Brain pericyte (primary cell): ENCODE measurements at regions not wholly inside any gene's neighbourhood (a gene's known extent, or its start where the extent isn't known, plus 50 kb on each side); places are given as distances from the start of the nearest gene placed in this dataset.
"Not testable (repeated sequence)": the region's sequence is repeated elsewhere in the genome, so short reads cannot be mapped to it uniquely, and the experiment has no call there.

ENCODE experiments used
- DNase-seq: peaks from one replicate; pipeline ENCODE4 v3.0.0-alpha.2; 2012; ENCODE audit warnings: low read depth, low spot score

DNA sequence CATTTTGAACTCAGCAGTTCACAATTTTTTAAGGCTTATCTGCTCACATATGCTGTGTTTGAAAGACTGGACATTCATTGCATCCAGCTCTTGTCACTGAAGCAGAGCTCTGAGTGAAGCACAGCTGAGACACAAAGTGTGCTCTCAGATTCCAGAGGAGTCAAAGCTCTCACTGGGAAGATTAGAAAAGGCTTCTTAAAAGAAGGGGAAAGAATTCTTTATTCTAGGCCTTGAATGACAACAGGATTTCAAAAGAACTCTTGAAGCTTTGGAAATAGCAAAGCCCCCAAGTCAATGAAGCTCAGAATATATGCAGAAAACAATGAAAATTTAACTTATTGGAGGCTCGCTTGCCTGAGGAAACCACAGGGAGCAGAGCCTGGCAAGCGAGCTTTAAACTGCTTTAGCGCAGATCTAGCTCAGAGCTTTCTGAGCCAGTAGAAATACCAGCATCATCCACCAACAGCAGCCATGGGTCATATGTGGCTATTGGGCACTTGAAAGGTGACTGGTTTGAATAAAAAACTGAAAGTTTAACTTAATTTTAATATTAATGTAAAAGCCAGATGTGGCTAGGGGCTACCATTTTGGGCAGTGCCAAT is 369.7 kb downstream of the OSR1 start:
- no peak for DNase-seq

DNA sequence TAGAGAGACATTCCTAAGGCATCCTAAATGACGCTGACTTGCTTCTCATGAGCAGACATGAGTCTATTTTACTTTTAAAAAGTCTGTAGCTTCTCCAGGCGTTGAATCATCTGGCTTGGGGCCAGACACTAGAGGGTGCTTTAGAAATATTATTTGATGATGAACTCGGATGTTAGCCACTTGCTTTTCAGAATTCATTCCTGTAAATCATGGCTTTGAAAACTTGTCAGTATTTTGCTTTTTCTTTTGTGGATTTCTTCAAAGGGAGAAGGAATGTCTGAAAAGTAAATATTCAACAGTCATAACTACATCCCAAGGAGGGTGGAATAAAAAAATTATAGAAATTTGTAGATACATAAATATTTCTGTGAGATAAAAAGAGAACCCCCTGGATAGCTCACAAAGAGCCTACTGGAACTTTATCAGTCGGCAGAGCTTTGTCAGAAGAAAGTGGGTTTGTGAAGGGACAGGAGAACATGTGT is 370.8 kb downstream of the OSR1 start:
- peak; percentile 82 for DNase-seq

DNA sequence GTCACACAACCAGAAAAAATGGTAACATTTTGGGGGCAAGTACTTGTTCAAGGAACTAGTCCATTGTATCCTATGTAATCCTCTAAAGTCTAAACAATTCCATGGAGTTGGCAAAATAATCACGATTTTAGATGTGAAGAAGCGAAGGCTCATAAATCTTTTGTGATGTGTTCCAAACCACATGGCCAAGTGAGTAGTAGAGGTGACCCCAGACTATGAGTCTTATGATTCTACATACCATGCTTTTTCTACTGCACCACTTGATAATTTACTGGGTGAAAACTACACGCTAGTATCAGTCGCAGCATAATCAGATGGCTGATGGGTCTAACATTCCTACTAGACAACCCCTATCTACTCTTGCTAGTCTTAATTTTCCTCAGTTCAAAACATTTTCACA is 371.4 kb downstream of the OSR1 start:
- no peak for DNase-seq

DNA sequence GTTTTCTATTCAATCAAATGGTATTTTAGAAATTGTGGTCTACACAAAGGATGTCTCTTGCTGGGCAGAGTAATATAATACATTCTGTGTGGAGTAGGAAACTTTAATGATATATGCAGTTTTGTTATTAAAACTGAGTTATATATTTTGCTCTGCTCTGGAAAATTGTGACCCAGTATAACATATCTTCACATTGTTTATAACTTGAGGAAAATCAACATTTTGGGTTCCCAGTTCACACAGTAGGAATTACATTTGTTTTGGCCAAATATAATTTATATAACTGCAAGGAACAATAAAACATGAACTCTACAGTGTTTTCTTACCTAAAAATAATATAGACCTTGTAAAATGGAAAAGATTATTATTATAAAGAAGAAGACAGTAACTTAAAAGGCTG is 372.4 kb downstream of the OSR1 start:
- DNase-seq = peak; percentile 66

DNA sequence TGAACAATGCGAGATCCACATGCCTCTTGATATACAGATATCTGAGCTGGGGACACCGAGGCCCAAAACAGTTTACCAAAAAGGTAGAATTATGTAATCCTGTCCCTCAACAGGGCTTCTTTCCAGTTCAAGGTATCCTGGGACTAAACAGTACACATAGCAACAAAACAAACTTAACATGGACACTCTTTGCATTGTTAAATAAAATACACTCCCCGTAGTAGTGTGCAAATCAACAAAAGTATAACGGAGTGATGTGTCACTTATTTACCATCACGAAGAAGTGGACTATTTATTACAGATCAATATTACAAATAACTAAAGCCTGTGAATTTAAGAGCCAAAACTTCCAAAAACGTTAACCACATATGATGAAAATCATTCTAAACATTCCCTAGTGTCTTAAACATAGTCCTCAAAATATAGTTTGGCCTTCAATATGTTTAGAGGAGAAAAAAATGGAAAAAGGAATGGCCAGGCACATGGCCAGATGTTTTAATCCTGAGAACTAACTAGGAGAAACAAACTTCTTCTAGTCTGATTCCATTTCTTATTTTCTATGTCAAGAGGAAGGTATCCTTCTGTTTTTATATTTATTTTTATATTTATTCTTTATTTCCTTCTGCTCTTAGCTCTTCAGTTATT is 377.5 kb downstream of the OSR1 start:
- DNase-seq = no peak

- DNase-seq = no peak
These were observed 378.2 kb downstream of the OSR1 start for GRCh38 chr2:18980104-18980785.

DNA sequence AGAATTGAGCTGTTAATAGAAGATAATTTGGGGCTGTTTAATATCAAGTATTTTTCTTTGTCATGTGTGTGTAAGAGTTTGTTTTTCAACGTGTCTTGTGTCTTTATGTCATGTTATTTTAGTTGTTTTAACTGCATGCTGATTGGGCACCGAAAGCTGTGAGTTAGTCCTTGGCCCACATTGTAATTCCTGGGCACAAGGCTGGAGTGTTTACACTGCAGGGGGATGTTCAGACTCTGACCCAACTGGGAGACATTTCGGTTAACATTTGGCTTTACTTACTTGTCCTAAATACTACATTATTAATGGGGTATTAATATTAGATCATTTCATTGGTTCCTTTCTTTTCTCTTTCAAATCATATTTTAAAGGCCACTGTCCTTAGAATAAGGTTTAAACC is 381.0 kb downstream of the OSR1 start:
- no peak for DNase-seq

GRCh38 chr2:18976168-18976961 is 382.1 kb downstream of the OSR1 start:
- DNase-seq = no peak

DNA sequence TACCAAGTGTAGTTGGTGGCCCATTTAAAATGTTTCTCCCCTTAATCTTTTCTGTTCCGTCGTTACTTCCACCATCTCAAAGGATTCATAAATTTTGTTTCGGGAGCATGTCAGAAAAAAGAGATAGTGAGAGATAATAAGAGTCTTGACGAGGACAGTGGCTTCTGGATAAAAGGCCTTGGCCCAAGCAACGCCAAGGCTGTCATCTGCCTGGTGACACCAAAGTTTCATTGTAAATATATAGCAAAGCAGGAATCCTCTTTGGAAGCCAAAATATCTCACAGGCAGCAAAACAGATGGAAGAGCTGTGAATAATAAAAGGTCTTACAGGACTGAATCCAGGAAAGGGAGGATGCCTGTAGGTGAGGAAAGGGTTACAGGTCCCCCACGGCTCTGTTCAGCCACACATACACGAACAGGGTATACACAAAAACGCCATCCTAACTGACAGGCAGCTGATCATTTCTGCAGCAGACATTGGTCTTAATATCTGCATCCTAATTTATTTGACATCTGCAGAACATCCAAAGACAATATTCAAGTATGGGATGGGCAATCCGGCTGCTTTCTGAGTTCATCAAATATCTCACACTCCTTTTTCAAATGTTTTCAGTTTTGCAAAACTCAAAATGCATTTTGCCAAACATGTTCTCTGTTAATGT is 382.8 kb downstream of the OSR1 start:
- no peak for DNase-seq

DNA sequence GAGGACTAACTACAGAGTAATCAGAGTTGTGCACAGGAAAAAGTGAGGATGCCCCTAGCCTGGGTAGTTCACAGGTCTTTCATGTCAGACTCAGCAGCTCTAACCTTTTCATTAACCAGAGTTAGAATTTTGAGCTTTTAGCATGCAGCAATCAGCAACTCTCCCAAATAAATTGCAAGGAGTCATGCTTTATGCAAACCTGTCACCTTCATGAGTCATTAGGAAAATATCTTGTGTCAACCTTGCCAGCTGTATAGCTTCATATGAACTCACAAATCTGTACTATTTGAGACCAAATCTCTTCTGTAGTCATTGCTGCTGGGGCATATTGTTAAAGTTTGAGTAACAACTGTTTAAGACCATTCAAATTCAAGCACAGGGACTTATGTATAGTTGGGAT is 382.3 kb upstream of the NT5C1B start:
- DNase-seq = no peak

DNA sequence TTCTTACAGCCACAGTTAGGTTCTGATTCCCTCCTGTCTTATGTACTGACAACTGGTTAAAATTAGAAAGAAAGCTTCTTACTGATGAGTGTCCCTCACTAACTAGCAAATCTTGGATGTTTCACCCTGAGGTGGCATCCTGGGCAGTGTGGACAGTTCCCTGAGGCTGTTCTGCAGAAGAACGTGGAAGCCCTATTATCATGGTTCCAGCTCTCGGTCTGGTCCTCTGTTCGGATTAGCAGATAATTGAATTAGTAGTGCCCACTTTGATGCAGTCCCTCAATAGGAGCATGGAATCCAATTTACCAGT is 381.7 kb upstream of the NT5C1B start:
- DNase-seq = no peak

DNA sequence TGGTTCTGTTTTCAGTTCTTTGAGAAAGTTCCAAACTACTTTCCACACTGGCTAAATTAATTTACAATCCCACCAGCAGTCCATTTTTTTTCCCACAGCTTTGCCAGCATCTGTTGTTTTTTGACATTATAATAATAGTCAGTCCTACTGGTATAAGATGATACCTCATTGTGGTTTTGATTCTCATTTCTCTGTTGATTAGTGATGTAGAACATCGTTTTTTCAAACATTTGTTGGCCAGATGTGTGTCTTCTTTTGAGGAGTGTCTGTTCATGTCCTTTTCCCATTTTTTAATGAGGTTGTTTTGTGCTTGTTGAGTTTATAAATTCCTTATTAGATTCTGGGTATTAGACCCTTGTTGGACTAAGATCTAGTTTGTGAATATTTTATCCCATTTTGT is 376.8 kb upstream of the NT5C1B start:
- no peak for DNase-seq

DNA sequence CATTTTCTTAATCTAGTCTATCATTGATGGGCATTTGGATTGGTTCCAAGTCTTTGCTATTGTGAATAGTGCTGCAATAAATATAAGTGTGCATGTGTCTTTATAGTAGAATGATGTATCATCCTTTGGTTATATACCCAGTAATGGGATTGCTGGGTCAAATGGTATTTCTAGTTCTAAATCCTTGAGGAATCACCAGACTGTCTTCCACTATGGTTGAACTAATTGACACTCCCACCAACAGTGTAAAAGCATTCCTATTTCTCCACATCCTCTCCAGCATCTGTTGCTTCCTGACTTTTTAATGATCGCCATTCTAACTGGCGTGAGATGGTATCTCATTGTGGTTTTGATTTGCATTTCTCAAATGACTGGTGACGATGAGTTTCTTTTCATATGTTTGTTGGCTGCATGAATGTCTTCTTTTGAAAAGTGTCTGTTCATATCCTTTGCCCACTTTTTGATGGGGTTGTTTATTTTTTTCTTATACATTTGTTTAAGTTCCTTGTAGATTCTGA is 374.4 kb upstream of the NT5C1B start:
- not testable (repeated sequence) for DNase-seq

GRCh38 chr2:18961991-18962421 is 372.6 kb upstream of the NT5C1B start:
- DNase-seq = no peak

GRCh38 chr2:18959952-18960717 is 370.8 kb upstream of the NT5C1B start:
- DNase-seq = no peak

- no peak for DNase-seq
These were observed 369.8 kb upstream of the NT5C1B start for GRCh38 chr2:18959200-18959599.

DNA sequence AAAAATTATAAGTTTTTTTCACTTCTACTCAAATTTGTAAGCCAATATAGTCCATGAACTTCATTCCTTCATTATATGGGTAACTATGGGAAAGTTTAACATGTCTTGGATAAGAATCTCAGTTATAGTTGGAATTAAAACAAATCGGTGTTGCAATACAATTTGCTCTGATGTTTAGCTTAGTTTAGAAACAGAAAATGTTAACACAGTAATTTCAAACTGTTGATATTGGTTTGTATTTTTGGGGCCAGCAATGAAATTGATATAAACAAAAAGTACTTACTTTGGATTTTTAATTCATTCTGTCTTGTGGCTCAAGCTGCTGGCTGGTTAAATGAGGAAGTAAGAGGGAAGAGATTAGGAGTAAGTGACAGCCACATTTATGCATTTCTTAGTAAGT is 368.5 kb upstream of the NT5C1B start:
- no peak for DNase-seq

GRCh38 chr2:18950361-18950851 is 361.0 kb upstream of the NT5C1B start:
- DNase-seq = peak; percentile 18

- DNase-seq = no peak
These were observed 360.5 kb upstream of the NT5C1B start for GRCh38 chr2:18949871-18950270.

GRCh38 chr2:18940184-18940583 is 350.8 kb upstream of the NT5C1B start:
- no peak for DNase-seq

GRCh38 chr2:18939740-18940139 is 350.4 kb upstream of the NT5C1B start:
- not testable (repeated sequence) for DNase-seq
